SHP77 treated with DMSO at 0.1 percent for 48 hours (cell line): ENCODE measurements at regions not wholly inside any gene's neighbourhood (a gene's known extent, or its start where the extent isn't known, plus 50 kb on each side); places are given as distances from the start of the nearest gene placed in this dataset.

Experiments used
- DNase-seq: peaks from one replicate; lab custom pipeline; 2025; lab: John Stamatoyannopoulos, UW

DNA sequence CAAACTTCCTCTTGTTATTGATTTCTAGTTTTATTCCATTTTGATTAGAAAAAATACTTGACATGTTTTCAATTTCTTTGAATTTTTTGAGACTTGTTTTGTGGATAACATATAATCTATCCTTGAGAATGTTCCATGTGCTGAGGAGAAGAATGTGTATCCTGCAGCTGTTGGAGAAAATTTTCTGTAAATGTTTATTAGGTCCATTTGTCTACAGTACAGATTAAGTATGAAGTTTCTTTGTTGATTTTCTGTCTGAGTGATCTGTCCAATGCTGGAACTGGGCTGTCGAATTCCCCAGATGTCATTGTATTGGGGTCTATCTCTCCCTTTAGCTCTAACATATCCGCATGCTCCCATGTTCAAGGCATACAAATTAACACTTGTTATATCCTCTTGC lies 251.2 kb downstream of the CSNK1G3 start:
- DNase-seq: no peak

DNA sequence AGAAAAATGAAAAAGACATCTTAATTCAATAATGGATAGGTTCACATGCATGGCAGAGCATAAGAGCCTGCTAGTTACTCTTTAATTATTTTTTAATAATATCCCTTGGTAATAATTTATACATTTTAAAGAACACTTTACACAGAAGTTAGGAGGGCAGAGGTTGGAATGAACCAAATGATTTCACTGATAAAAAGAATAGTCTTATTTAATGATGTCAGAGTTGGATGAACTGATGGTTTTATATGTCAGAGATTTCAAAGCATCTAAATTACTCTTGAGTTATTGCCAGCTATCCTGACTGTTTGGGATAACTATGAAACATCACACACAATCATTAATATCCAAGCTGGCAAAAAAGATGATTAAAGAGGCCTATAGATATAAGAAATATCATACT lies 244.8 kb downstream of the CSNK1G3 start:
- DNase-seq: no peak

DNA sequence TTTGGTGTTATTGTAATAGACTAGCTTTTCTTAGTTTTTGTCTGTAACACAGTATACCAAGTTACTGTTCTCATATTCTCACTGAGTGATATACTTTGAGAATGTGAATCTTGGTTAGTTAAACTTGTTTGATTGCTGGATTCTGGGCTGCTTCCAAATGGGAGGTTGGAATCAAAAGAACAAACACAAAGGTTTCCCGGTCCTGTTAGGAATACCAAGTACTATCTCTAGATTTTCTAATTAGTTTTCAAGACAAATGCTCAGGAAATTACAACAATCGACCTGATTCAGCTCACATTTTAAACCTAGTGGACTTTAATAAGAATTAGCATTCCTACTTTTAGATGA lies 244.3 kb downstream of the CSNK1G3 start:
- DNase-seq: no peak

DNA sequence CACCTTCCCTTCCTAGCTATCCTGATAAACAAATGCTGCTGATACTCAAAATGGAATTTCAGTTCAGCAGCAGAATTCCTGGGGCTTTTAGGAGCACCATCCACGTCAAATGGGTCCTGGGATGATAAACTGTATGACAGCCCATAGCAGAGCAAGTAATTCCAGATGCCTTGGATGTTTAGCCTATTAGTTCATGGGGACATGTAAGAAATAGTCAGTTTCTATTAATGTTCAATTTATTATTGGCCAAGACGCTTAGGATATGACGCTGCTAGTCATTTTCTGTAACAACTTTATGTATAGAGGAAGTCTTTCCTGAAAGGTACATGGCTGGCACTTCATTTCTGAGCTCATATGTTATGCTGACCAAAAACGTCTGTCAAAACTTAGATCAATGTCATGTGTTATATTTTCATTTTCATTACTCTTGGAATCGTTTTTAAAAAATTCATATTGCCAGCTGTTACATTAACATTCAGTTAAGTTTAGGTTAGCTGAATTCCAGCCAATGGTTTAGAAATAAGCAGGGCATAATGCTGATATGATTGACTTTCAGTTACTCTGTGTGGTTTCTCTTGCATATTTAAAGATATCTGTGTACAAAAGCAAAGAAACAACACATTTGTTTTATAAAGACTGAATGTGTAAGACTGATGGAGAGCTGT lies 243.8 kb downstream of the CSNK1G3 start:
- no peak for DNase-seq

DNA sequence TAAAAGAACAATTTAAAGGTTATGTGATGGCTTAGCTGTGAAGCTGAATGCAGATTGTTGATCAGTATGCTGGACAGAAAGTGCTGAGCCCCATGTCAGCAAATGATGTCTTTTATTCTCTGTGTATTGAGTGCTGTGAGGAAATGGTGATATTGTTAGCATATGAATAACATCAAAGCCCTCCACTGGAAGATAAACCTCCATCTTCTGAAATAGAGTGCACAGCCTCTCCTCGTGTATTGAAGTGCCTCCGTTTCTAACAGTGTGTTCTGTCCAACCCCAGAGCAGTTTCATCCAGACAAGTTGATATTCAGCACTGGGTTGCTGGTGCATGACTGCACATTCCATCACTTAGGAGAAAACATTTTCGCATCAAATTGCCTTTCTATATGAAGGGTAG lies 242.9 kb downstream of the CSNK1G3 start:
- no peak for DNase-seq

DNA sequence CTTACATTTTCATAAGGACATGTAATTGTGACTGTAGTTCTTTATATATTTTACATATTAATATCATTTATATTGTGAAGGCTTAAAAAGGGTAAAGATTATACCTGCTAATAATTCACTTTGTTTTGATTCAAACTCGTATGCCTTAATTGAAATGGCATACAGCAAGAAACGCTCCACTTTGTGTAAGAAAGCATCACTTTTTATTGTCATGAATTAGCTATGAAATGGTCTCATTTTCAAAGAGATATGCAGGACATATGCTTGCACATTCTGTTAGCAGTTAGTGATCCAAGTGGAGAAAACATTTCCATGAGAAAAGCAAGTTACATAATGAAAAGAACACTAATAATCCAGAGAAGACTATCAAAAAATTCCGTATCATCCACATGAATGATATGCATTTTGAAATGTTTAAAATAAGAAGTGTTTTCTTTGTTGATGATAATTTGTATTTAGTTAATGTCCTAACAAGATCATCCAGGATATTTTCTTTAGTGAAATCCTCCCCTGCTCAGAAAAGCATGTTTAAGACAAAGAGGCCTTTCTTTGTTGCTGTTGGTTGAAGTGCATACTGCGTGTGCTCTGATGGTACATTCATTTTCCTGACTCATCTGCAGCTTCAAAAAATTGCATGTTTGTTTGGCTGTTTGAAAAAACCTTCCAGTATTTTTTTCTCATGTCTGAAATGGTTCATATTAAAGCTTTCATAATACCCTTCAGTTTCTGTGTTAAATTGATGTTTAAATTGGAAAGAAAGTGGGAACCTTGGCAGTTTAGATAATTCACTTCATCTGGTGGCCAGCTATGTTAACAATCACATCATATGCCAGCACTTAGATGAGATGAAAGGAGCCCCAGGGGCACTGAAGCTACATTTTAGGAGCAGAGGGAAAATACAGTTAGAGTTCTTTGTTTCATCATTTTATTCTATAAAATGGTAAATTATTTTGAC lies 242.2 kb downstream of the CSNK1G3 start:
- DNase-seq: no peak

DNA sequence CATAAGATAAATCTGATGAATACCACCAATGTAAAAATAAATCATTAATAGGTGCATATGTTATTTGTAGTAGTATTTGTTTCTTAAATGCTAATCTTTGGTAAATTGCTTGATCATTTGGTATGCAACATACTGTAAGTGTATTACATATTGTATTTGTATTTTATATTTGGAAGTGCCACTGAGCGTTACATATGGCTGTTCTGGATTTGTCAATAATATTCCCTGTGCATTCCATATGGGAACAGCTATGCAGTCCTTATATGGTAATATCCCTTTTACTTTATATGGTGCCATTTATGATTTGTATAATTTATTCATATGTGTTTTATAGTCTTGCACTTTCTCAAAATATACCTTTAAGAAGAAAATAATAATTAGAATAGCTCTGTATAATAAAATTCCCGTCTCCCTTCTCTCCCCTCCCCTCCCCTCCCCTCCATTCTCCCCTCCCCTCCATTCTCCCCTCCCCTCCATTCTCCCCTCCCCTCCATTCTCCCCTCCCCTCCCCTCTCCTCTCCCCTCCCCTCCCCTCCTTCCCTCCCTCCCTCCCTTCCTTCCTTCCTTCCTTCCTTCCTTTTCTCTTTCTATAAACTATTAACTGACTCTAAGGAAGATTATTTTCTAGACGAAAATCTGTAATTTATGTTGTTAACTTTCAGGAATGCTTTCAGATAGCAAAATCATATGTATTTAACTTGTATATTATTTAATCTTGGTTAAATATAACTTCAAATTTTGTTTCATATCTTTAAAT lies 241.4 kb downstream of the CSNK1G3 start:
- DNase-seq: no peak

DNA sequence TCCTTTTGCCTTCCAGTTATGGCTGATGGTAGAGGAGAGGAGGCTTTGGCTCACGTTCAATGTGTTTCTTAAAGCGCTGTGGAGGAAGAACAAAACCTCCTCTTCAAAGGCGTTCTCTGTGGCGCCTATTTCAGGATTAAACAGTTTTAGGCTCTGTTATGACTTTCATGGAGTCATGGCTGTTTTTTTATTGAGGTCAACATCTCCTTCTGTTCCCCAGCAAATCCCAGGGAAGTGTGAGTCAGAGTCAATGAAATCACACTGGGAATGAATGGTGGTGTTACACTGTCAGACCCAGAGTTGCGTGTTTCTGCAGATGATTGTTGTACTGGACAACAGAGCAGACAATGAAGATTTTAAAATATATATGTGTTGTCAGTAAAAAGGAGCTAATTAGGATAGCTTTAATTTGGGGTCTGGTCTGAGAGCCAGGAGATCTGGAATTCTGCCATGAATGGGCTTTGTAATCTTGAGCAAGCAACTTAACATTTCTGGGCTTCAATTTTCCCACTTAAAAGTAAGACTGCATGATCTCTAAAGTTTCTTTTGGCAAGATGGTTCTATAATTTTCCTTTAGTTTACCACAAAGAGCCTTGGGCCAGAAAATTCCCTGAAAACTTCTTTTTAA lies 240.7 kb downstream of the CSNK1G3 start:
- no peak for DNase-seq

DNA sequence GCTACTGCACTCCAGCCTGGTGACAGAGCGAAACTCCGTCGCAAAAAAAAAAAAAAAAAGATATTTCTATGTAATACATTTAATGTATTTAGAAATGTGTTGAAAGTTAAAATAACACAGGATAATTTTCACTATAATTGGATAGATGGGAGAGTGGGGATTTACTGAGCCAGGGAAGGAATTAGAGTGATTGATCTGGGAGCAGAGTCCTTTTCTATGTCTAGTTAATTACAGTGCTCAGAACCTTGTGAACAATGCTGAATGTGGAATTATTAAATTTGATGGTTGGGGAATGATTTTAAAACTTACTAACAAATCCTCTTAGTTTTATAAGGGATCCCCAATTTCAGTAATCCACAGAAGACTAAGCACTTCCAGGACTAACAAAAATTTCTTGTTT lies 239.7 kb downstream of the CSNK1G3 start:
- no peak for DNase-seq

DNA sequence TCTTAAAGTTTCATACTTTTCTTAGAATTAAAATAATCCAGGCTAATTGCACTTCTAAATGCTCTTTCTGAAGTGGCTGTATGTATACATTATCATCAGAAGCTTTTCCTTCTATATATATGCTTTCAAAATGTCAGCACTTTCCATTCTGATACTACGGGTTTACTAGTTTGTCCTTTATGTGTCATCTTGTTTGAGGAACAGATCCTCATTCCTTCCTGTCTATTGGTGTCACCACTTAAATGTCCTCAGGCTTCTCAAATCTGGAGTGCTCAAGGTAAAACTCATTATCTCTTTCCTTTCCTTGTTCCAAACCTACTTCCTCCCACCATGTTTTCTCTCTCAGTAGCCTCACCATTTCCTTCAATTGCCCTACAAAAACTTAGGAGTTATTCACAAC lies 236.3 kb downstream of the CSNK1G3 start:
- no peak for DNase-seq

DNA sequence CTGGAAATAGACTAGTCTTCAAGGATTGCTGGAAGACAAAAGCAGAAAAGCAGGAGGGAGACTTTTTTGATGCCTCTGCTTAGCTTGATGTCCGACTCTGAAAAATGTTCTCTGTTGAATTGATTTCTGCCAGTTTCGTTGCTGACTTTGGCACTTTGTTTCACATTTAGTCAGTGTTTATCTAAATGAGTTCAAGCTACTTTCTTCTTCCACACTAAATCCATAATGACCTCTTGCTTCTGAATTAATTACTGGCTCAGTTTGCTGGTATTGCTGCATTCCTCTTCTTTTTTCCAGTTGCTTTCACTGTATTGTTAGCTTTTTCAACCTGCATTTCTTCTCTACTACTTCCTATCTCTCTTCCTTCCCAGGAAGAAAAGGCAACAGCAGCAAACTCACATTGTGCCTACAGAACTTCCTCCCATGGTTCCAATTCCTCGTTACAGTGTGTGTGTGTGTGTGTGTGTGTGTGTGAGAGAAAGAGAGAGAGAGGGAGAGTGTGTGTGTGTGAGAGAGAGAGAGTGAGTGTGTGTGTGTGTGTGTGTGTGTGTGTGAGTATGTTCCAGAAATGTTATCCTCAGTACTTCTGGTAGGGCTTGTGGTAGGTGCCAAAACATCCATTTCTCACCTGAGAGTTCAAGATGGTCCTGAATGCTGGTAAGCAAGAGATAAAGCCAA lies 234.8 kb downstream of the CSNK1G3 start:
- DNase-seq: no peak

DNA sequence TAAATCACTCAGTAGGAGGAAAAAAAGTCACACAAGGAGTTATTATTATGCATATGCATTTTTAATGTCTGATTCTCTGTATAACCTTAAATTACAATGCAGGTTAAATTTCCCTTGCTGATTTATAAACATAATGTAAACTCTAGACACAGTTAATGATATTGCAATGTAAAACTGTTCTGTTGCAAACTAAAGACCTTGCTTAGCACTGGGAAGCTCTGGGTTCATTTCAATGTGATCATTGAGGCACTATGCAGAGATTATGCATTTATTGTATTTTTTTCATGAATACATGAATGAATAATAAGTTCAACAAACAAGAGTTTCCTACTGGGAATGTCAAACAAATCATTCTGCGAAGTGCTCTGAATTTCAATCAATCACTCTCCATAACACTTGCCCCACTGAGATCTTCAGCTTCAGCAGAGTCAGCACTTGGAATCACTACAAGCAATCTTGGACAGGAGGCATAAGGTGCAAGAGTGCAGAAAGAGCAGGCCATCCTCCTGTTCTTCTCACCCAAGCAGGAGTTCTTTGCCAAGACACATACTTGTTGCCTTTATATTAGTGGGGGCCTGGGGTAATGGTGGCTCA lies 232.1 kb downstream of the CSNK1G3 start:
- DNase-seq: no peak

DNA sequence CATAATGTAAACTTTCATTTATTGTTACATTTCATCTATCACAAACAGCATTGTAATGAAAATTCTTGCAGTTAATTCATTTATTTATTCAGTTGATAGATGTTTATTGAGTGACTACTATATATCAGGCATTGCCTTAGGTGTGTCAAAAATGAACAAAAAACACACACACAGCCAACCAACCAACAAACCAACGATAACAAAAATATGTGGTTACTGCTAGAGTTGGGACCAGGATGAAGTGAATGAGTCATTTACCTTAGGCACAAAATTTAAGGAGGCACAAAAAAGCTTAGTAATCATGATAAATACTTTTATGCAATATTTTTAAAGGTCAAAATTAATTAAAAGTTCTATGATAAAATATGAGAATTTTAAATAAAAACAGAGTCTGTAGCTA lies 223.4 kb downstream of the CSNK1G3 start:
- DNase-seq: no peak

DNA sequence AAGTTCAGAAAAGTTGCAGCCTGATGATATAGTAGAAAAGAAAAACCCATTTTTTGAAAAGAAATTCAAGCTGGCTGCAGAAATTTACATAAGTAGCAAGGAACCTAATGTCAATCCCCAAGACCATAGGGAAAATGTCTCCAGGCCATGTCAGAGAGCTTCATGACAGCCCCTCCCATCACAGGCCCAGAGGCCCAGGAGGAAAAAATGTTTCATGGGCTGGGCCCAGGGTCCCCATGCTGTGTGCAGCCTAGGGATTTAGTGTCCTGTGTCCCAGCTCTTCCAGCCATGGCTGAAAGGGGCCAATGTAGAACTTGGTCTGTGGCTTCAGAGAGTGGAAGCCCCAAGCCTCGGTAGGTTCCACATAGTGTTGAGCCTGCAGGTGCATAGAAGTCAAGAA lies 220.3 kb downstream of the CSNK1G3 start:
- DNase-seq: no peak

DNA sequence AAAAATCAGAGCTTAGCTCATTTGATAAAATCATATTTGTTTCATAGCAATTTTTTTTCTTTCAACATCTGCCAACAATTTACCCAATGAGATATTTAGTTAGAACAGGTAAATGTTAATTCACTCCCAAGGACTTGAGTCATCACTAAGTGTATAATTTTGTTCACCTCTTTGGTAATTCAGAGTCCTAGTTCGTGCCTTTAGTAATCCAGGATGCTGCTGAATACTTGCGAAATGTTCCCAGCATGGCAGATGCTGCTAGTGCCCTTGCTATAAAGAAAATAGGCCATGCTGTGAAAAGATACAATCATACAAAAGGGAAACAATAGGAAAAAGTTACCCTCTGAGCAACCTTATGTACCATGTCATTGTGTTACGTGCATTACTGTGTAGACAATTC lies 210.5 kb downstream of the CSNK1G3 start:
- no peak for DNase-seq

DNA sequence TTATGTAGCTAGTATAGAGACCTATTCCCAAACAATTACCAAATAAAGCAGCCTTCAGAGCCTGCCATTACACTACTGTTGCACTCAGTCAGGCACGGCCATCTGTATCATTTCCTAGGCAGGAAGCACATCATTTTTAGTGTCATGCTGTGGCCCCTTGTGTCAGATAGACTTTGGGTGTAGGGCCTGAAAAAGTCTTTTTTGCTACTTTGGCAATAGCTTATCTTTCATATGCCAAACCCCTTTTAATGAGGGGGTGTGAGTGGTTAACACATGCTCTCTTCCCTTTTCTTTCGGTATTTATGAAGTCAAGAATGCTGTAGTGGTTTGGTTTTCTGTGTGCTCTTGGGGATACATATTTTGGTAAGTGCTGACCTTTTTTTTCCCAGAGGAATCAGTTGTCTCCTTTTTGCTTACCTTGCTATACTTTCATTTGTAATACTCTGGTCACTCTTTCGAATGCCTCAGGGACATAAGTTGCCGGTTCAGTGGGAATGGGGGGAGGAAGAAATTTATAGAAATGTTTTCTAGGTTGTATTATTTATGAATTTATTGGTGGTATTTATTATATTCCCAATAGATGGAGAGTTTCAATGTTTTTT lies 209.8 kb downstream of the CSNK1G3 start:
- DNase-seq: no peak

DNA sequence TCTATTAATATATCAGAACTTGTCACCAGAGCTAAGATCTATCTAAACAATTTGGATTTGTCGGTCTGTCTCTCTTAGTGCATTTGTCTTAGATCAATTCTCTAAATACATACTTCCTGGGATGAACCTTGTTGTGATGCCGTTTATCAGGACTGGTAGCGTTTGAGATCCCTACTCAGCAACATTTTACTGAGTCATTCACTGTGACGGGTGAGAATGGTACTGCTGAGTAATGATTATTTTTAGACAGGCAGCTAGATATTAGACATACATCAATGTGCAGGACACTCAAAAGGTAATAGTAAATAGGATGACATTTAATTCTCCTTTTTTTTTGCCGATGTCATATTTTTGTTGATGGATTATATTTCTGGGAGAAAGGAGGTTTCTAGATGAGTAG lies 209.0 kb downstream of the CSNK1G3 start:
- no peak for DNase-seq

DNA sequence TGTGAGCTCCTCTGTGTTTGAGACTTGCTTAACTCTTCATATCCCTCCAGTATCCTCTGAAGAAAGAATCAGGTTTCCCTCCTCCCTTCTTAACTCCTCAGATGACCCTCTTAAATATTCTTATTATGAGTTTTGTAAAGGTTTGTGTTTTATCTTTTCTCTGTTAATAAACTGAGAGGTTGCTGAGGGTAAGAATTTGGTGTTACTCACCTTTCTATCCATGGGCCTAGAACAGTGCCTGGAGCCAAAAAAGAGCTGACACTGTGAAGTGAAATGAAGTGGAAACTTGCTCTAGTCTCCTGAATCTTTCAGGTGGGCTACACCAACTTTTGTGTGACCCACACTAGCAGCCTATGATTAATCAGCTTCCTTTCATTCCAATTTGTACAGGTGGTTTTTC lies 208.4 kb downstream of the CSNK1G3 start:
- no peak for DNase-seq

DNA sequence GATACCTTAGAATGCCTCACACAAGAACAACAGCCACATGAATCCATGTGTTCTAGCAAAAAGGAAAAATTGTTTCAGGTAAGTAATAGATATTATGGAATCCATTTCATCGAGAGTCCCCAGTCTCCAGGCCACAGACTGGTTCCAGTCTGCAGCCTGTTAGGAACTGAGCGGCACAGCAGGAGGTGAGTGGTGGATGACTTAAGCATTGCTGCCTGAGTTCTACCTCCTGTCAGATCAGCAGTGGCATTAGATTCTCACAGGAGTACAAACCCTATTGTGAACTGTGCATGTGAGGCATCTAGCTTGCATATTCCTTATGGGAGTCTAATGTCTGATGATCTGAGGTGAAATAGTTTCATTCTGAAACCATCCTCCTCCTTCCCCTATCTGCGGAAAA lies 207.0 kb downstream of the CSNK1G3 start:
- DNase-seq: no peak

DNA sequence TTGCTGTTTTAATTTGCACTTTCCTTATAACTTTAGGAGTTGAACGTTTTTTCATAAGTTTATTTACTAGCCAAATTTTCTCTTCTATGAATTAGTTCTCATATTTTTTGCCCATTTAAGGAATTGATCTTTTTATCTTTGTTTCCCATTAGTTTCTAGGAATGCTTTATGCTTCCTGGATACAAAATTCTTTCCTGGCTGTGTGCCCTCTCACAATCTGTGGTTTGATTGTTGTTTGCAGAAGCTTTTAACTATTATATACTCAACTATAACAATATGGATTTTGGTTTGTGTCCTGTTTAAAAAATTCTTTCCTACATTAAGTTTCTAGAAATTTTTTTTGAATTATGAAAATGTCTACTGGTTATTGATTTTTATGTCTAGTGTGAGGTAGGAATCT lies 206.3 kb downstream of the CSNK1G3 start:
- DNase-seq: no peak

DNA sequence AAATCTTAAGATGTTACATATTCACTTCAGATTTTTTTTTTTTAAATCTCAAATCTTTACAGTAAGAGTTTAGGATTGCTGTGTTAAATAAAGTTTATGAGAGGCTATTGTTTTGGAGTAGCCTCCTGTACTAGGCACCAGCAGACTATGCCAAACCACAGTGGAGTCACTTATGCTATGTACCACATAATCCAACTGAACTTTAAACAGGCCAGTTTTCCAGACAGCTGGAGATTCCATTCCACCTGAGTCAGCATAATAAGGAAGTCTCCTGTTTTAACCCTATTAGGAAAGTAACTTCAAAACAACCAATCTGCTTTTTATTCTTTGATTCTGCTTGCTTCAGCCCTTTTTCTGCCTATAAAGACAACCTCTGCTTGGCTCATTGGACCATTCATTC lies 205.2 kb downstream of the CSNK1G3 start:
- no peak for DNase-seq
